ENCODE measurements at regions not wholly inside any gene's neighbourhood (a gene's known extent, or its start where the extent isn't known, plus 50 kb on each side); places are given as distances from the start of the nearest gene placed in this dataset.

DNA sequence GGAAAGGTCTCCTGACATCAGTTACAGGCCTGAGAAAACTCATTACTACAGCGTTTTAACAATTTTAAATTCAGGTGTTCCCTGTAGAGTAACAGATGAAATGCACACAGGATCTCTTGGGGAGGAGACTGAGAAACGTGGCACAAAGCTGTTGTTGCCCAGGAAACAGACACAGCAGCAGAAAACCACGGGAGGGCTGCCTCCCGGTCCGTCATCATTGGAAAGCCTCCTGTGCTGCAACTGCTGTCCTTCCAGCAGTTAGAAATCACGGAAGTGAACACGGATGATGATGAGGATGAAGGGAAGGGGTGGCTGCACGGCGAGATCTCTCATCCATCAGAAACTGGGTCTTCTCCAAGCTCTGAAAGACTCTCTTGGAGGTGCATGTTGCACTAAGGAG is 94.6 kb upstream of the RNF32 start:
- H3K9ac ChIP-seq (ENCODE audit: low read depth, low read length) = no peak overlapping the region
- no peak overlapping the region for H2AK9ac ChIP-seq (replicated peaks; ENCODE audit: low read depth, low read length, poor library complexity)
- WGBS, 2 experiments (ENCODE audit: extremely low coverage in 2 of 2, insufficient read length in 1 of 2) = 0% methylated on average over 1 of the region's 9 CpGs; no CpG with 5 or more reads in 1 of the 2 experiments
- H2BK120ac ChIP-seq (ENCODE audit: low read depth, low read length) = no peak overlapping the region
- no peak overlapping the region for H3K14ac ChIP-seq (replicated peaks; ENCODE audit: low read depth, low read length)
- H3K27me3 ChIP-seq (ENCODE audit: control insufficient read depth, insufficient read depth, low read length) = no peaks in the 10 kb centered on the region
- no TSS peak for BruUV-seq (replicated peaks)
- no peak overlapping the region for H3K4ac ChIP-seq (ENCODE audit: low read depth, low read length)
- no peaks in the 10 kb centered on the region for H3K9me1 ChIP-seq (ENCODE audit: insufficient read depth, low read length)
- H2AK5ac ChIP-seq (ENCODE audit: low read depth, low read length) = no peak overlapping the region
- no peak overlapping the region for H3K4me3 ChIP-seq (ENCODE audit: insufficient read depth, low read depth, low read length)
- H3K56ac ChIP-seq (ENCODE audit: extremely low read depth, insufficient read depth, low read length) = no peak overlapping the region
- H4K5ac ChIP-seq (ENCODE audit: low read depth, low read length) = no peak overlapping the region
- H3K4me1 ChIP-seq (ENCODE audit: control insufficient read depth, insufficient read depth, low read length) = no peaks in the 10 kb centered on the region
- no peak overlapping the region for H3K23ac ChIP-seq (ENCODE audit: low read depth, low read length)
- POLR2A ChIA-PET (ENCODE audit: unreplicated experiment) = no interaction called here
- H3K27ac ChIP-seq (ENCODE audit: insufficient read depth, low read length) = no peak overlapping the region
- H2BK20ac ChIP-seq (ENCODE audit: low read depth, low read length) = no peak overlapping the region
- CTCF ChIA-PET = no interaction called here
- H3K36me3 ChIP-seq (ENCODE audit: control insufficient read depth, insufficient read depth, low read length) = no peaks in the 10 kb centered on the region
- no peak overlapping the region for H2BK5ac ChIP-seq (ENCODE audit: low read depth, low read length, poor library complexity, severe bottlenecking)
- H3K9me3 ChIP-seq (ENCODE audit: control insufficient read depth, insufficient read depth, low read length) = peaks cover 10% of the 10 kb centered on the region; the same call in 1 of the 2 replicates
- no peaks in the 10 kb centered on the region for H4K20me1 ChIP-seq (ENCODE audit: insufficient read depth, low read length)
- dilution Hi-C loops (cut with HindIII; ENCODE audit: low sequenced_read_pairs, unreplicated experiment) = no loop called here
- no peak overlapping the region for H4K8ac ChIP-seq (ENCODE audit: low read depth in 2 of 2, low read length in 2 of 2)
- H4K91ac ChIP-seq (ENCODE audit: insufficient read depth, low read depth, low read length) = no peak overlapping the region
- H2AFZ ChIP-seq (replicated peaks; ENCODE audit: low read length, poor library complexity) = no peak overlapping the region
- in situ Hi-C loops (cut with MboI; ENCODE audit: low sequenced_read_pairs) = no loop called here
- DNase-seq (no peak), ATAC-seq (ENCODE audit: low read depth) (no peak)
- TF ChIP-seq RCOR1 (IDR thresholded peaks at IDR 0.05; ENCODE audit: insufficient replicate concordance, low read length) (no peak), CEBPB (IDR thresholded peaks at IDR 0.05; ENCODE audit: low read depth, low read length) (no peak), RFX5 (IDR thresholded peaks at IDR 0.05; ENCODE audit: low read depth, low read length) (no peak), POLR2A (IDR thresholded peaks at IDR 0.05; ENCODE audit: low read depth, low read length) (no peak), BHLHE40 (IDR thresholded peaks at IDR 0.05; ENCODE audit: low read depth, low read length) (no peak), MAZ (IDR thresholded peaks at IDR 0.05; ENCODE audit: borderline replicate concordance, low read depth, low read length) (no peak), NFE2L2 (IDR thresholded peaks at IDR 0.05; ENCODE audit: low read depth, low read length) (no peak)
- TF ChIP-seq, protein P1, sequence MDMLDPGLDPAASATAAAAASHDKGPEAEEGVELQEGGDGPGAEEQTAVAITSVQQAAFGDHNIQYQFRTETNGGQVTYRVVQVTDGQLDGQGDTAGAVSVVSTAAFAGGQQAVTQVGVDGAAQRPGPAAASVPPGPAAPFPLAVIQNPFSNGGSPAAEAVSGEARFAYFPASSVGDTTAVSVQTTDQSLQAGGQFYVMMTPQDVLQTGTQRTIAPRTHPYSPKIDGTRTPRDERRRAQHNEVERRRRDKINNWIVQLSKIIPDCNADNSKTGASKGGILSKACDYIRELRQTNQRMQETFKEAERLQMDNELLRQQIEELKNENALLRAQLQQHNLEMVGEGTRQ (IDR thresholded peaks at IDR 0.05; ENCODE audit: low read depth, low read length) = no peak
- no peak overlapping the region for H2BK15ac ChIP-seq (ENCODE audit: low read depth, low read length)
- no peak overlapping the region for H3K4me2 ChIP-seq (ENCODE audit: low read depth, low read length)
- no peaks in the 10 kb centered on the region for H3K79me1 ChIP-seq (ENCODE audit: low read depth in 1 of 2, low read length in 2 of 2)
- intact Hi-C loops (cut with micrococcal nuclease) = no loop called here
- no peak overlapping the region for H3K18ac ChIP-seq (ENCODE audit: low read depth, low read length)
